Central memory CD8-positive, alpha-beta T cell (primary cell): ENCODE measurements at regions not wholly inside any gene's neighbourhood (a gene's known extent, or its start where the extent isn't known, plus 50 kb on each side); places are given as distances from the start of the nearest gene placed in this dataset.

Experiments
- ATAC-seq: fragments of 150-1000 bp; cut with Tn5 transposase; replicated peaks from 2 replicates; pipeline ENCODE4 v1.10.0; 2022; ENCODE audit warnings: mild to moderate bottlenecking, moderate FRiP score, moderate number of reproducible peaks; ENCODE audit not compliant: poor library complexity, severe bottlenecking; ENCODE audit errors: extremely low read depth
- DNase-seq, 2 donors: peaks; one replicate each; pipeline ENCODE4 v3.0.0; 2021; ENCODE audit warnings: low spot score in 2 of 2
- H3K27ac Mint-ChIP-seq: one replicate; pipeline ENCODE4 v1.8.0; 2022; ENCODE audit warnings: low read depth, mild to moderate bottlenecking, moderate library complexity, mixed read lengths
- H3K27me3 Mint-ChIP-seq: one replicate; pipeline ENCODE4 v1.8.0; 2022; ENCODE audit warnings: mixed read lengths
- H3K36me3 Mint-ChIP-seq: one replicate; pipeline ENCODE4 v1.8.0; 2022; ENCODE audit warnings: mild to moderate bottlenecking, moderate library complexity, mixed read lengths; ENCODE audit not compliant: insufficient read depth
- H3K4me1 Mint-ChIP-seq: one replicate; pipeline ENCODE4 v1.8.0; 2022; ENCODE audit warnings: mixed read lengths
- H3K4me3 Mint-ChIP-seq: one replicate; pipeline ENCODE4 v1.8.0; 2022; ENCODE audit warnings: mild to moderate bottlenecking, moderate library complexity, mixed read lengths
- H3K9me3 Mint-ChIP-seq: one replicate; pipeline ENCODE4 v1.8.0; 2022; ENCODE audit warnings: mixed read lengths

DNA sequence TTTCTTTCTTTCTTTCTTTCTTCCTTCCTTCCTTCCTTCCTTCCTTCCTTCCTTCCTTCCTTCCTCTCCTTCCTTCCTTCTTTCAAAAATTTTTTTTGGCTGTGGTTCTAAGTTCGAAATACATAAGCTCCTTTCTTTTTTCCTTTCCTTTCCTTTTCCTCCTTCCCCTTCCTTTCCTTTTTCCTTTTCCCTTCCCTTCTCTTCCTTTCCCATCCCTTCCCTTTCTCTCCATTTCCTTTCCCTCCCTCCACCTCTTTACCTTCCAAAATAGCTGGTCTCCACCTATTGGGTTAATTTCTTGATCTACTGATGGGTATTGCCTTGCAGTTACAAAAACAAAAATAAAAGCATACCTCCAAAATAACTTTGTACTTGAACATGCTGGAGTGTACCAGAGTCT is 73.4 kb upstream of the GPRIN3 start:
- ATAC-seq = no peak
- Mint-ChIP-seq H3K36me3 (no peaks in the 10 kb centered on the region), H3K9me3 (no peaks in the 10 kb centered on the region), H3K4me3 (no peak overlapping the region), H3K4me1 (no peaks in the 10 kb centered on the region), H3K27ac (no peak overlapping the region), H3K27me3 (no peaks in the 10 kb centered on the region)
- DNase-seq = no peak

DNA sequence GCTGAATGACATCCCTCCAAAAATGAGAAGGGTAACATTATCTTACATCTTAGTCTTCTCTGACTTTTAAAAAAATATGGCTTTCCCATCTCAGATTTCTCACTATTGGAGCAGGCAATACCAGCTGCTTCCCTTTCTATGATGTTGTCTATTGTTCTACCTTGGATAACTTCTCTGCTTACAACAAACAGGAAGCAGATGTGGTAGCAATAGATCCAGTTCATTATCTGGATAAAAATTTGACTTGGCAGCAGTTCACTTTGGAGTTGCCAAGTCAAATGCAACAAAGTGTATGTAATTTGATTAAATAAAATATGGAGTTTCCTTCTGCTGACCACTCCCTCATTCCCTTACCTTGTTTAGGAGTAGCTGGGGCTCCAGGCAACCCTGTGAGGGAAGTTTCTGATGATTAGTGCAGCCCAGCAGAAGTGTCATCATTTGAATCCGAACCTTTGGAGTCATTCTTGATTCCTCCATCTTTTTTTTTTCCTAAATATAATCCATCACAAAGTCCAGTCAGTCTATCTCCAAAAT is 72.0 kb upstream of the GPRIN3 start:
- no peak for DNase-seq
- H3K27ac Mint-ChIP-seq = no peak overlapping the region
- ATAC-seq = no peak
- no peak overlapping the region for H3K4me3 Mint-ChIP-seq
- no peaks in the 10 kb centered on the region for H3K36me3 Mint-ChIP-seq
- no peaks in the 10 kb centered on the region for H3K27me3 Mint-ChIP-seq
- H3K9me3 Mint-ChIP-seq = no peaks in the 10 kb centered on the region
- H3K4me1 Mint-ChIP-seq = no peaks in the 10 kb centered on the region

DNA sequence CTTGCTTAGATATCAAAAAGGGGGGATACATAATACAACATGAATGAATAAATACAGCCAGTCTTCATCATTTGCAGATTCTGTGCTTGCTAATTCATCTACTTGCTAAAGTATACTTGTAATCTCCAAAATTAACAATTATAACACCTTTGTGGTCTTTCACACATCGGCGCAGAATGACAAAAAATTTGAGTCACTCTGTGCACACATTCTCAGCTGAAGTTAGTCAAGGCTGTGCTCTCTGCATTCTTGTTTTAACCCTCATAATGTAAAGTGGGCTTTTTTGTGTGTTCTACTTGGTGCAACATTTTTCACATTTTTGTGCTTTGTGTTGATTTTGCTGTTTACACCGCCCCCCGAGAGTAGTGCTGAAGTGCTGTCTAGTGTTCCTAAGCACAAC is 65.8 kb upstream of the GPRIN3 start:
- DNase-seq = no peak

DNA sequence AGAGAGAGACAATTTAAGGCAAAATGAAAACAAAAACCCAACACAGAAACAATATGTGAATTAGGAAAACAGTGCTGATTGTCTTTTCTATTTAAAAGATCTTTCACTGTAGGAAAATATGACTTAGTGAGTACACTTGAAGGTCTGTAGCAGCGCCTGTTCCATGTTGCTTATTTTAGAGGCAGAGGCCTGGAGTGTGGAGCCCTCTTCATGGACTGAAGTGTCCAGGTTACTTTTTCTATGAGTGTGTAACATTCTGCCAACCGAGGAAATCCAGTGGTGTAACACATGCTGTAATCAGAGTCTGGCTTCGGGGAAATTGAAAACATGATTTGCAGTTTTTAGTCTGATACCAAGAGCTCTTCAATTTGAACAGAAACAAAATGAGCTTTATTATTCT is 64.0 kb upstream of the GPRIN3 start:
- ATAC-seq (no peak), DNase-seq (no peak)
- Mint-ChIP-seq H3K27me3 (no peaks in the 10 kb centered on the region), H3K4me3 (no peak overlapping the region), H3K36me3 (peaks cover 3% of the 10 kb centered on the region), H3K4me1 (peaks cover 10% of the 10 kb centered on the region), H3K9me3 (no peaks in the 10 kb centered on the region), H3K27ac (no peak overlapping the region)

More for the DNA sequence above, 65.8 kb upstream of the GPRIN3 start:
- peak; percentile 71 for ATAC-seq
- Mint-ChIP-seq H3K36me3 (peaks cover 3% of the 10 kb centered on the region), H3K27me3 (no peaks in the 10 kb centered on the region), H3K9me3 (no peaks in the 10 kb centered on the region), H3K27ac (no peak overlapping the region), H3K4me3 (no peak overlapping the region), H3K4me1 (peaks cover 5% of the 10 kb centered on the region)

DNA sequence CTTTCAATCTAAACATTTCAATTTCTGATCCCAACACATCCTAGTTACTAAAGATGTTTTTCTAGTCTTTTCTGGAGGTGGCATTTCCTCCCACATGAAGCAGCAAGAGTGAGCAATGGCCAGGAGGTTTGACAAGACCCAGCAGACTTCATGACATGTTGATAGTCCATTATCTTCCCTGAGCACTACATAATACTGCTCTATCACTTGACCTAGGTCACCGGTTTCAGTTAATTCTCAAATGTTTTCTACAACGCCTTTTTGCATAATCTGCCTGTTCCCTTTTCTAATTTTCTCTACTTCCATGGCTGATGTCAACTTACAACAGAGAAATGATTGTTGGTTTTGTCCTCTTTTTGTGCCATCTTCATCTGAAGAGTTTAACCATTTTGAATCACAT is 62.0 kb upstream of the GPRIN3 start:
- ATAC-seq (no peak), DNase-seq (no peak)
- Mint-ChIP-seq H3K4me1 (peaks cover 10% of the 10 kb centered on the region), H3K36me3 (peaks cover 3% of the 10 kb centered on the region), H3K4me3 (no peak overlapping the region), H3K27me3 (no peaks in the 10 kb centered on the region), H3K9me3 (no peaks in the 10 kb centered on the region), H3K27ac (no peak overlapping the region)

DNA sequence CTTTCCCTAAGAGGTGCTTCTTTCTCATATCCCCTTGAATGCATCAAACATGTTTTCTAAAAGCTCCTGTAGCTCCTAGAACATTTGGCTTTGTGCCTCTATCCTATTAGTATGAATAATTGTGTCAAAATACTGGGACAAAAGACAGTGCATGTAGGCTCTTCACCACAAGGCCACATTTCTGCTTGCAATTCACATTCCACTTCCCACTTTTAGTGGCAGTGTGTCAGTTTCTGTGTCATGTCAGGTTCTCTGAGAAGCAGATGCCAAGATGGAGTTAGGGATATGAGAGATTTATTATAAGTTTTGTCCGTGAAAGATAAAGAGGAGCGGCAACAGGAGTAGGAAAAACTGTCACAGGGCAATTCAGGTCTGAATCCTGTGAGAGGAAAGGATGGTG is 61.3 kb upstream of the GPRIN3 start:
- H3K27ac Mint-ChIP-seq = no peak overlapping the region
- no peaks in the 10 kb centered on the region for H3K9me3 Mint-ChIP-seq
- H3K4me3 Mint-ChIP-seq = no peak overlapping the region
- ATAC-seq = no peak
- no peaks in the 10 kb centered on the region for H3K27me3 Mint-ChIP-seq
- peaks cover 3% of the 10 kb centered on the region for H3K36me3 Mint-ChIP-seq
- DNase-seq = no peak
- H3K4me1 Mint-ChIP-seq = peaks cover 10% of the 10 kb centered on the region

DNA sequence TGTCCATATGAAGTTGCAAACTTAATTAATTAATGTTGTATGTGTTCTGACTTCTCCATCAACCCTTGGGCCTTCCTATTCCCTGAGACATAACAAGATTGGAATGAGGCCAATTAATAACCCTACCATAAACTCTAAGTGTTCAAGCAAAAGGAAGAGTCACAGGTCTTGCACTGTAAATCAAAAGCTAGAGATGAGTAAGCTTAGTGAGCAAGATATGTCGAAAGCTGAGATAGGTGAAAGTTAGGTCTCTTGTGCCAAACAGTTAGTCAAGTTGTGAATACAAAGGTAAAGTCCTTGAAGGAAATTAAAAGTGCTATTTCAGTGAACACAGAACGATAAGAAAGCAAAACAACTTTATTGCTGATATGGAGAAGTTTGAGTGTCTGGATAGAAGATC is 58.2 kb upstream of the GPRIN3 start:
- H3K4me1 Mint-ChIP-seq = peaks cover 5% of the 10 kb centered on the region
- no peak overlapping the region for H3K4me3 Mint-ChIP-seq
- no peaks in the 10 kb centered on the region for H3K36me3 Mint-ChIP-seq
- ATAC-seq (no peak), DNase-seq (no peak)
- H3K9me3 Mint-ChIP-seq = no peaks in the 10 kb centered on the region
- no peak overlapping the region for H3K27ac Mint-ChIP-seq
- peaks cover 10% of the 10 kb centered on the region for H3K27me3 Mint-ChIP-seq

DNA sequence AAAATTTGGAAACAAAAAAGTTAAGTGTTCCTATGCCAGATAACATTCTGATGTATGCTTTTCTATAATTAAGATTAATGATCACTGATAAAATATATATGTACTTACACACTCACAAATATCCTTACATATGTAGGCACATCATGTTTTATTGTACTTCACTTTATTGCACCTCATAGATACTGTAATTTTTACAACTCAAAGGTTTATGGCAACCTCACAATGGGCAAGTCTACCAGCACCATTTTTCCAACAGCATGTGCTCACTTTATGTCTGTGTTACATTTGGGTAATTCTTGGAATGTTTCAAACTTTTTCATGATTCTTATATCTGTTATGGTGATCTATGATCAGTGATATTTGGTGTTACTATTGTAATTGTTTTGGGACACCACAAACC is 57.8 kb upstream of the GPRIN3 start:
- Mint-ChIP-seq H3K27me3 (peaks cover 10% of the 10 kb centered on the region), H3K36me3 (no peaks in the 10 kb centered on the region), H3K9me3 (no peaks in the 10 kb centered on the region), H3K4me1 (peaks cover 5% of the 10 kb centered on the region), H3K27ac (no peak overlapping the region), H3K4me3 (no peak overlapping the region)
- DNase-seq = no peak
- ATAC-seq = no peak

DNA sequence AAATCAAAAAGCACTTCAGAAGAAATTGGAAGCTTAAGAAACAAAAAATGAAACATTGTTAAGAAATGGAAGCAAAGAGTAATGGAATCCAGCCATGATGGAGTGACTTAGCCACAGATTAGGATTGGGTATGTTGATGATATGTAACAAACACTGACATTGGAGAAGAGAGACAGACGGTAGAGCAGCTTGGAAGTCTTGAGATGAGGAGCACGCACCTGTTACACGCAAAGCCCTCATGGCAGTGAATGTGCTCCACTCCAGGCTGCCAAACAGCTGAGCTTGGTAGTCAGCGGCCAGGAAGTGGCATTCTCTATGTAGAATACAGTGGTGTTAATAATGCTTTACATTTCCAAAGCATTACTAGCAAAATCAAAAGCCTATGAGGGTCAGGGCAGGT is 56.9 kb upstream of the GPRIN3 start:
- Mint-ChIP-seq H3K9me3 (no peaks in the 10 kb centered on the region), H3K4me1 (peaks cover 5% of the 10 kb centered on the region), H3K27me3 (peaks cover 10% of the 10 kb centered on the region), H3K27ac (no peak overlapping the region), H3K36me3 (no peaks in the 10 kb centered on the region), H3K4me3 (no peak overlapping the region)
- ATAC-seq = no peak
- no peak for DNase-seq

DNA sequence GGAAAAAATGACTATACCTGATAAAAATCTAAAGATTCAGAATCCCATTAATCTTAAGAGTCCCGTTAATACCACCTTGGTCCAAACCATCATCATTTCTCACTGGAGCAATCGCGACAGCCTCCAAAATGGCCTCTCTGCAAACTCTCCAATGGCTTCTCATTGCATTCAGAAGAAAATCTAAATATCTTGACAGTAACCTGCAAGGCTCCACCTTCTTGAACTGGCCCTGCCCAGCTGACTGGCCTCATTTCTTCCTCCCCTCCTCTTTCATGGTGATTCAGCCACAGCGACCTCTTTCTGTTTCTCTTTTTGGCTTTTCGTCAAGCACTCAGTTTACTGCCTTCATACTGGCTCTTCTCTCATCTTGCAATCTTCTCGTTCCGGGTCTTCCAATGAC is 56.2 kb upstream of the GPRIN3 start:
- Mint-ChIP-seq H3K4me1 (peaks cover 5% of the 10 kb centered on the region), H3K27ac (no peak overlapping the region), H3K27me3 (peaks cover 10% of the 10 kb centered on the region), H3K36me3 (no peaks in the 10 kb centered on the region), H3K4me3 (no peak overlapping the region), H3K9me3 (no peaks in the 10 kb centered on the region)
- DNase-seq = no peak
- no peak for ATAC-seq

DNA sequence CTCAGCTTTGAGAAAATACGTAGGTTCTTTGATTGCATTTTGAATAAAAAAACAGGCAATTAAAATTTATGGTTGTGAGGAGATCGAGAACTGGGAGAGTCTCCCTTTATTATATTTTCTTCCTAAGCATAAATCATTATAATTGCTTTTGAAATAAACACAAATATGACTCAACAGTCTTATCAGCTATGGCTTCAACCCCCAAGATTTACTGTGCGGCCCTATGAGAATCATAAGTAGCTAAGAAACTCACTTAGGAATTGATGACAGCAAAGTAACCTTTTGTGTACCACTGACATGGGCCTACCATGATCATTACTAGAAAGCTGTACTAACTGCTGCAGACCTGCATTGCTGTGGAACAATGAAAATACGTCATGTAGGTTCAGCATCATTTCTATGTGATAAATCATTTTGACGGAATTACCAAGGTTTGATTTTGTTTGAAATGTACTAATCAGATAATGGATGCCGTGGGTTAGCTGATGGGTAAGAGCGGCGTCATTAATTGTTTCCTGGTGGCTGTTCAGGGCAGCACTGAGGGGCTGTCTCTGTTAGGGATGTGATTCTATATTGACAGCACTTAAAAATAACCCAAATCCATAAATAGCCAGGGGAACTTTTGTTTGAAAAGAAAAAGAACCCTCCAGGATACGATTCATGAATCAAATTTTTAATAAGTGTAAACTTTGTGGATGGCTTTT is 51.5 kb upstream of the GPRIN3 start:
- no peaks in the 10 kb centered on the region for H3K36me3 Mint-ChIP-seq
- no peak for DNase-seq
- no peak overlapping the region for H3K4me3 Mint-ChIP-seq
- H3K9me3 Mint-ChIP-seq = no peaks in the 10 kb centered on the region
- no peaks in the 10 kb centered on the region for H3K4me1 Mint-ChIP-seq
- ATAC-seq = no peak
- peaks cover 10% of the 10 kb centered on the region for H3K27me3 Mint-ChIP-seq
- H3K27ac Mint-ChIP-seq = no peak overlapping the region

DNA sequence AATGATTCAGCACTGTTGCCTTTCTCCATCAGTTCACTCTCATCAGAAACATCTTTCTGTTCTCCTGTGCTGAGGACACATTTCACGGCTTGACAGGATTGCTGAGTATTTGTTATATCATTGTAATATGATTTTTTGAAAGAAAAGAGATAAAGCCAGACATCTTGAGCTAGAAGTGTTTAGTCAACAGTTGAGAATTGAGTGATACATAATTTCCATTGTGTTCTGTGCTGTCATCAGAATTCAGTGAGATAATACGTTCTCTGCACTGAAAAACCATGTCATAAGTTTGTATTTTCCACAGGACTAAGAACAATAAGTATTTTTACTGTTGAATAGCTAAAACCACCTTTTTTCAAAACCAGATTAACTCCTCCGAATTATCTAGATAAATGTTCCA is 50.2 kb upstream of the GPRIN3 start:
- H3K4me1 Mint-ChIP-seq = no peaks in the 10 kb centered on the region
- H3K36me3 Mint-ChIP-seq = no peaks in the 10 kb centered on the region
- H3K27me3 Mint-ChIP-seq = peaks cover 10% of the 10 kb centered on the region

More for the DNA sequence above, 50.2 kb upstream of the GPRIN3 start:
- Mint-ChIP-seq H3K4me3 (no peak overlapping the region), H3K27ac (no peak overlapping the region), H3K9me3 (no peaks in the 10 kb centered on the region)
- DNase-seq = no peak
- no peak for ATAC-seq
